ENCODE measurements at regions not wholly inside any gene's neighbourhood (a gene's known extent, or its start where the extent isn't known, plus 50 kb on each side); places are given as distances from the start of the nearest gene placed in this dataset.
"Not testable (repeated sequence)": the region's sequence is repeated elsewhere in the genome, so short reads cannot be mapped to it uniquely, and the experiment has no call there.

DNA sequence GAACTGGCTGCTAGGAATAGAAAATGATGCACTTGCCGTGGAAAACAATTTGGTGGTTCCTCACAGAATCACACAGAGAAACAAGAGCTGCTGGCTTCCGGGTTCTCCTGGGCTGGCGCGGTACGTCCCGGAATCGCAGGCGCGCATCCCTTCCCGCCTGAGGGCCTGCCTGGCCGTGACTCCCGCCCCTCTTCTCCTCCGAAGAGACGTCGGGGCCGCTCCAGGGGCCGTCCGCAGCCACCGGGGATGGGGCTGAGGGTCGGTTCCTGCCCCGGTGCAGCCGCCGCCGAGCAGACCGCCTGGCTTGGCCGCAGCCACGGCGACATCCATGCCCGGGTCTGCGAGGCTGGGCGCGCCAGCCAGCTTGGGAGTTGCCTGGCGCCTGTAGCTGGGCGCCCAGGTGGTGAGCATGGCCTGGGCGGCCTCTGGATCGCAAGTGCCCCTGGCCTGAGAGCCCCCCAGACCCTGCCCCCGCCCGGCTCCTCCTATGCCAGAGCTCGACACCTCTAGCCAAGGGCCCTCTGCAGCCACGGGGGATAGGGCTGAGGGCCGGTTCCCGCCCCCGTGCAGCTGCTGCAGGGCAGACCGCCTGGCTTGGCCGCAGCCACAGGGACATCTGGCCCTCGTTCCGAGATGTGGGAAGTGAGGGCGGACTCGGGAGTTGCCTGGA is 83.9 kb upstream of the ZNG1F start:
- not testable (repeated sequence) for DNase-seq

DNA sequence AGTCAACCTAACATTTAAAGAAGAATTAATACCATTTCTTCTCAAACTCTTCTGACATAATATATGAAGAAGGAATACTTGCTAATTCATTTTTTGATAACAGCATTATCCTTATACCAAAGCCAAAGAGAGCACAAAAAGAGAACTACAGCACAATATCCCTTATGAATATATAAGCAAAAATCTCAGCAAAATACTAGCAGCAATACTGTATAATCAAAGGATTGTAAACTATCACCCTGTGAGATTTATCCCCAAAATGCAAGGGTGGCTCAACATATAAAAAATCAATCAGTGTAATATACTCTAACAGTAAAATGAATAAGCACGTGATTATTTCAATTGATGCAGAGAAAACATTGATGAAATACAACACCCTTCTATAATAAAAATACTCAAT is 81.9 kb upstream of the ZNG1F start:
- DNase-seq = not testable (repeated sequence)

GRCh38 chr9:41269471-41269870 is 80.4 kb upstream of the ZNG1F start:
- DNase-seq = not testable (repeated sequence)

- DNase-seq = not testable (repeated sequence)
Measured at GRCh38 chr9:41269054-41269453, 79.9 kb upstream of the ZNG1F start.

- DNase-seq = not testable (repeated sequence)
Measured at GRCh38 chr9:41266602-41267001, 77.5 kb upstream of the ZNG1F start.

- DNase-seq = not testable (repeated sequence)
Measured at GRCh38 chr9:41266000-41266399, 76.9 kb upstream of the ZNG1F start.

DNA sequence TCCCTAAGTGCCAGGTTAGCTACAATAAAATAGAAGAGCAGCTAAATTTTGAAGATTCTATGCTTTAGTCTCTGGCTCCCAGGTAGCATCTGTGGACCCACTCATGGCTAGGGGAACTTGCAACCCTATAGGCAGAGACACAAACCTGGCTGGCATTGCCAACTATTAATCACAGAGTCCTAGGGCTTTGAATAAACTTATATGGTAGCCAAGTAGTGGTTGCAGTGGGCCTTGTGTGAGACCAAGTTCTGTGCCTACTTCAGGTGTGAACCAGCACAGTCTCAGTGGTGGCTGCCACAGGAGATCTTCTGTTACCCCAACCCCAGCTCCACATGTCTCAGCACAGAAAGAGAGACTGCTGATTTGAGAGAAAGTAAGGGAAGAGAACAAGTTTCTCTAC is 62.9 kb upstream of the ZNG1F start:
- not testable (repeated sequence) for DNase-seq

GRCh38 chr9:41251101-41251500 is 62.0 kb upstream of the ZNG1F start:
- not testable (repeated sequence) for DNase-seq

GRCh38 chr9:41246702-41247101 is 57.6 kb upstream of the ZNG1F start:
- not testable (repeated sequence) for DNase-seq

All from amniotic stem cell (primary cell).